ENCODE measurements at regions not wholly inside any gene's neighbourhood (a gene's known extent, or its start where the extent isn't known, plus 50 kb on each side); places are given as distances from the start of the nearest gene placed in this dataset.

DNA sequence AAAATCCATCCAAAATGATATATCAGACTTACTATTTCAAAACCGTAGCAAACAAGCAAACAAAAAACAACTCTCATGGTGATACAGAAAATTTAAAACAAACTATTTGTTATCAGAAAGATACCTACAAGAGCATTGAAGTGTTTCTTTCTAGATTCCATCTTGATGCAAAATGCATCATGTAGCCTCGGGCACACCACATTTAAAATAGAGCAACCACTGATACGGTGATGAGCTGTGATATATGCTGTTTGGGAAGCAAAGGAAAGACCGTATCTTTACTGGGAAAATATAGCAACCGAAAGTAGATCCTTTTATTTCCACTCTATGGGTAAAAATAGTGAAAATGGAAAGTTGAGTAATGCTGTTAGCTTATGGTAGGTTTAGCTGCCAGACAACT lies 892.0 kb downstream of the GATA3 start:
- no peak for DNase-seq

DNA sequence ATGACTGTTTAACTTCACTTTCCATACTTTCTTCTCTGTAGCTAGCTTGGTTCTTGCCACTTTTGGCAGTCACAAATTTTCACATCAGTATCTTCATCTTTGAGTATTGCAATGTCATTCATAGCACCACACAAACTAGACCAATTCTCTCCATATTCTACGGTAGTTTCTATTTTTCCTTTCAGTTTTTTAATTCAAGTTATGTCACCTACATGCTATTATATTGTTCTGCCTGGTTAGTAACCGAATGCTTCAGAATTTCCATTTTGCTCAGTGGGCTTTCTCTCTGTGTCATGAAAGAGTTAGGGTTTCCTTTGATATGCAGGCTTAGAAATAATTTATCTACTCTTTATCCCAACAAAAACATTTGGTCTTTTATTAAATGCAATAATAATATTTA lies 896.5 kb downstream of the GATA3 start:
- DNase-seq: no peak

DNA sequence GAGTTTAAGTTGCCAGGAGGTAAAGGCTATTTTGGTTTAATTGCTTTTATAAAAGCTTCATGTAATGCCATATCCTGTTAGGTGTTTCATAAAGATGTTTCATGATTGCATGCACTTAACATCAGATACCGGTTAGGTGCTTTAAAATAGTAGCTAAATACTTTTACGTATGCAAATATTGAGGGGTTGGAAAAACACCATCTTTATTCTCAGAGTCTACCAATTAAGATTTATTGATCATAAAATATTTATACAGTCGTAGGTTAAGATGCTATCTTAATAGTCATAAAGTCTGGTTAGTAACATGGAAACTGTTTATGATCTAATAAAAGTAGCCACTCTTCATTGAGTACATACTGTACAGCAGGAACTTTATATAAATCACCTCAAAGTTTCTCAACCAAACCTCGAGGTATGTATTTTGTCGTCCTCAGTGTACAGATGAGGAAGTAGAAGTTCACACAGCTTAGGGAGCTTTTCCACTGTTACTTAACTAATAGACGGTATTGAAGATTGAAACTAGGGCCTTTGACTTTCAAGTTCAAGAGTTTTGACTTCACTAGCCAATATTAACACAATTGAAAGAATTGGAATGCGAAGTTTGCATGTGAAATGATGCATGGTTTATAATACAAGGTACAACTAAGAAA lies 897.1 kb downstream of the GATA3 start:
- no peak for DNase-seq

DNA sequence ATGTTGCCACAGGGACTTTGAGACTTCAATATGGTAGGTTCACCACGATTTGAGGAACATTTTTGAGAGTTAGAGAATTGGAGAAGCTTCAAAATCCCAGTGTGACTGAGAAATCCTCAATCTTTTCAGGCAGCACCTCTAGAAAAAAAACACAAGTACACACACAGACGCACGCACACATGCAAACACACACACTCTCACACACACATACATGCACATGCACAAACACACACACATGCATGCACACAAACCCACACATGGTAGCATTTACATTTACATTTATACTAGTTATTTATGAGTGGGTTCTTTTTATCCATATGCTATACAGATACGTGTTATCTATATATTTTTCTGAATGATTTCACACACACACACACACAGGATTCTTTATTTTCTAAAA lies 901.9 kb downstream of the GATA3 start:
- no peak for DNase-seq

DNA sequence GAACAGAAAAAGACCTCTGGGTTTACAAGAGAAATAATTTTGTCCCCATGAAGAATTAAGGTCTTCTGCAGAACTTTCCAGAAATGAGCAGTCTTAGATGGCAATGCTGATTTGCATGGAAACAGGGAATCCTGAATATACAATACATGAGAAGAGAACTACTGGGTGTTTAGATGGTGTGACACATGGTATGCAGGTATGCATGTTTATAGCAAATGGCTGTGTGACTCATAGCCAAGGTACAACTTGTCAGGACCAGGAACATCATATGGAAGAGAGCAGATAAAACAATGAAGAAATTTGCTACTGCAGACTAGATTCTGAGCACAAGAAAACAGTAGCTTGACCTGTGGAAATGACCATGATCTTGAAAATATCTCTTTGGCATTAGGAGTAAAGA lies 907.8 kb downstream of the GATA3 start:
- no peak for DNase-seq

DNA sequence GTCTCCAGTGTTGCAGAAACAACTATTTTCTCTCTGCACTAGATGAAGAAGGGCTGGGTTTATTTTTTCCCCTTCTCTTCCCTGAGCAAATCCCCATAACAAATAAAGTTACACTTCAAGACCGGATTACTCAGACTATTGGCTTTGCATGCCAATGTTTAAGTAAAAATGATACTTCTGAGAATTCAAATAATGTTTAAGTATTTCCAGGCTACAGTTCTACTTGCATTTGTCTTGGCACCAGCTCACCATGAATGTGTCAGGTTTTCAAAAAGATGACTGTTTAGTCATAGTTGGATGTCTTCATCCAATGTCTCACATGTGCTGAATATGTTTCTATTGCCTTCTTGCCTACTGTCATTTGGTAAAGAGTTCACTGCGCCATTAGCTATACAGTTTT lies 912.6 kb downstream of the GATA3 start:
- no peak for DNase-seq

DNA sequence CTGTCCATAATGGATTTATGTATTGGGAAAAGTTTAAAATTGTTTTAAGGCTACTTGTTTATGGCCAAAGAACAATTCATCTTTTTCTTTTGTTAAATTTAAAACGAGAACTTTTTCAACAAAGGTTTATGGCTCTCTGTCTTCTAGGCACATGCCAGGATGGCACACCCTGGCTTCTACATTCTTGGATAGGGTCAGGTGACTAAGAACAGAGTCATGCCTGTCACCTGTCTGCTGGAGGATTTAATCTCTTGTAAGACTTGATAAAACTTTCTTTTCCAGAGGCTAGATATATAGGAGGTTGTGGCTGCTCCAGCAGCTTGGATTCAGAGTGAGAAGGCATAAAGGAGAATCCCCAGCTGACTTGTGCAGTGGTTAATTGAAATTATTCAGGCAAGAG lies 915.4 kb downstream of the GATA3 start:
- no peak for DNase-seq

DNA sequence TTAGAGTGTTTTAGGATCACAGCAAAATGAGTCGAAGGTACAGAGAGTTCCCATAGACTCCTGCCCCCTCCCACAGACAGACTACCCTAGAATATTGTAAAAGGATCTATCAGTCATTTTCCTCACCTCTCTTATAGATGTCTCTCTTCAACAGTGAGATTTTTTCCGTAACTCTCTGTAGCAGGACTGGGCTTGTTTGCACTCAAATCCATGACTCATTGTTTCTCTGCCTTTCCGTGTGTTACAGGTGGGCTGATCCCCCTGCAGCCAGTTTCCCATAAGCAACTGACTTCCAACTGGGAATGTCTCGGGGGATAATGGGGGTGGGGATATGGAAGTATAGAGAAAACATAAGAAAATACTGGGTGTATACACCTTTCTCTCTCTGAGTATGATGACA lies 921.0 kb downstream of the GATA3 start:
- DNase-seq: no peak

DNA sequence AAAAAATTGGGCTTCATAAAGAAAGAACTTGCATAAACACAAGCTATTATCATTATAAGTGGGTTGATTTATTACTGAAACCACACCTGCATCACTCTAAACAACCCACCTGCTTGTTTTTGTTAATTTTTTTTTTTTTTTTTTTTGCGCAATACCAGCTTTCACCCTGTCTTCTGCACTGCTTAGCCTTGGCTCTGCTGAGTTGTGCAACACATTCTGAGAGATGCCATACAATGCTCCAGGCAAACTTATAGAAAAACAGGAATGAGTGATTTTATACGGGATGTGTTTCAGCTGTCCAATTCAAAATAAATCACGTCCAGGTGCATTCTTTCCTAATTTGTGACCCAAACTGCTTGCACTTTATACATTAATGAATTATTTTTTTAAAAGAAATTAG lies 923.6 kb downstream of the GATA3 start:
- DNase-seq: no peak

DNA sequence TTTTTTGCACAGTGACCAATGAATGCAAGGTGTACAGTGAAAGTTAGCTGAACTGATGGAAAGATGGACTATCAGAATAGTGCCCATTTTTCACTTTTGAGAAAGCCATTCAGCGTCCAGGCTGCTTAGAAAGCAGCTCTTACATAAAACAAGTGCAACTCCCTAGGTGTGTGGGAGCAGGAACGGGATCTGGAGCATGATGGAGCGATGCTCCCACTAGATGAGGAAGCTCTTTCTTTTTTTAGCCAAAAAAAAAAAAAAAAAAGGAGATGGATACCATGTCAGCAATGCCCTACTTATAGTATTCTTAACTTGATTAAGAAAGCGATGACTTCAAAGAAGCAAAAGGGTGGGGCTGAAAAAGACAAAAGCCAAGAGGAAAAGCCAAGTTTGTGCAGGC lies 925.5 kb downstream of the GATA3 start:
- DNase-seq: no peak

DNA sequence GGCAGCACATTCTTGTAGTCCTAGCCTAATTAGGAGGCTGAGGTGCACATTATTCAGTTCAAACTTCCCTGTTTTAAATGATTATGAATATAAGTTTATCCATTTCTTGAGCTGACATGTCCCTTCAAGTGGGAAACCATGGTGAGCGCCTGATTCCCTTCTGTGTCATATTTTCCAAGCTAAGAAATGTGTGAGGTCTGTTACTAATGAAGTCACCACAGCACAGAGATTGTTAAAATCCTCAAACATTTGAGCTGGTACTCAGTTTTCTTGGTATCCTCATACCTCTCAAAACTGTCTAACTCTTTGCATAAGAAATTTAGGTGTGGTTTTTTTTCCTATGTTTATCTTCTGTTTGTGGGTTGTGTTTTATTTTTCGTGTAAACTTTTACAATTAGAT lies 926.8 kb downstream of the GATA3 start:
- DNase-seq: no peak

DNA sequence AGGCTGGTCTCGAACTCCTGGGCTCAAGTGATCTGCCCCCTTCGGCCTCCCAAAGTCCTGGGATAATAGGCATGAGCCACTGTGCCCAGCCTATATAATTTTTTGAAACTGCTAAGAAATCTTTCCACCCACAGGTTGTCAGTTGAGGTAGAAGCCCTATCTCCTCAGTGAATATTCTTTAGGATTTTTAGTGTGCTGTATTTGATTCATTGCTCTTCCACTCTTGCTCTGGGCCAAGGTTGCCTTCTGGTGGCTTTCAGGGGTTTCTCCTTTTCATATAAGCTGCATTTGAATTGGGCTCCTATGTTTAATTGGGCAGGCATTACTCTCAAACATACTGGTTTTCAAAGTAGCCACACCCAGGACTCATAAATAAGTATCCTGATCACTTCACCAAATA lies 931.2 kb downstream of the GATA3 start:
- no peak for DNase-seq

DNA sequence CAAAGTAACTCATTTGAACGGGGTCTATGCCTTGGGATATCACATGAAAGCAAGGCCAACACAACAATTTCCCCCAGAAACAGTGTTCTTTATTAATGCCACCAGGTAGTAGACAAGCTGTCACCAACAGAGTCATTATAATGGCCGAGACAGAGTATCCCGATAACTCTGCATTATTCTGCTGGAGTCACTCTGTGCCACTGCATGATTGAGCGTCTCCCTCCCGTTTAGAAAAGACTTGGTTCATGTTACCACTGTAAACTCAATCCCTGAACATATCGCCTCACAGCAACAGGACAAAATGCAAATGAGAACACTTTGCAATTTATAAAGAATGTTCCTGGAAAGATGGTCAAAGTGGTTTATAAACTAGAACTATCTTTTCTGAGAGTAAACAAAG lies 932.5 kb downstream of the GATA3 start:
- DNase-seq: no peak

DNA sequence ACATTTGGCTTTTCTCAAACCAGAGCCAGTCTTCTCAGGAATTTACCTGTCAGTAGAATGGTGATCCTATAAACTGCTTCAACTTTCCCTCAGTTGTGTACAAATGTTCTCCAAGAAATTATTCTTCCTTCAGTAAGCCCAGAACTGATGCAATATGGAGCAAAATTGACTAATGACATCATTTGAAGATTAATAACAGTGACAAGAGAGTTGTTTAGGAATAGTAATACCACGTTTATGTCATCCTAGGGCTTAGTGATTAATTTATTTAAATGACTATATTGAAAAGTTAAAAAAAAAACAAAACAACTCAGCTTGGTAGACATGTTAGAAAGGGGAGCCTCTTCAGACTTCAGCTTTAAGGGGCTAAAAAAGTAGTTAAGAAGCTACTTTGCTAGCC lies 933.2 kb downstream of the GATA3 start:
- DNase-seq: no peak

DNA sequence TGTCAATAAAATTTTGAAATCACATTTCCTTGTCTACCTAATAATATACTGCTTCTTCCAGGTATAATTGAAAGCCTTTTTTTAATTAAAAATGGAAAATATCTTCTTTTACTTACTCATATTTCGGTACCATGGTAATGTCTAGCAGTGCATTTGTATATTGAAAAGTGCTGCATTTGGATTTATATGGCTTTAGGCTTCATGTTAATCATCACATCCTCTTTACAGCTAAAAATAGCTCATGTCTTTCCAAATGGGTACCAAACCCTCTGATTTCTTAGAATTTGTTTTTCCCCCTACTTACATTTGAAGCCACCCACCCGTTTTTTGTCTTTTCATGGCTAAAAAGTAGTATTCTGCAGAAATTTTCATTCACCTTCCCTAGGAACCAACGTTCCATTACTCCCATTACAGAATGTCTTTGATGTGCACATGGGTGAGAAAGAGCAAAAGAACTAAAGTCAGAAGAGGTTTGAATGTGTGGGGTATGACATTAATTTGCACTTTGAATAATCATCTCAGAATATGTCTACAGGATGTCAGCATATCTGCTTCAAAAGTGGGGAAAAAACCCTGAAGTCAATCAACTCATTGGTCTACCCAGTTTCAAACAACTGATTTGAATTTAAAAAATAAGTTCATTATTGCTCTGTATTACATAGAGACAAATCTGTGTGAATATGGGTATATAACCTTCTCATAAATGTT lies 935.9 kb downstream of the GATA3 start:
- DNase-seq: no peak

DNA sequence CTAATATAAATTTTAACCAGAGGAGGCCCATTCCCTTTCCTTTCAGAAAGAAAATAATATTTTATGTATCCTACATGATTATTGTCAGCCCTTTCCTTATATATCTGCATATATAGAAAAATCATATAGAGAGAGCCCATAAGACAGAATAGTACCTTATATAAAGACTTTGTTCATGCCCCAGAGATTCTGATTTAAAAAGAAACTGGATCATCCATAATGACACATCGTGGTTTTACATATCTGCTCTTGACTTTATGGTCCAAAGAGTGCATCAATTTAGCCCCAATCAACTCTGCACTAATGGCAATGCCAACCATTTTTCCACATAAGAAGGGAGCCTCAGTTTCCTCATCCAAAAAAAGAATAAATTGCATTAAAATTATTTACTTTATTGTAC lies 937.5 kb downstream of the GATA3 start:
- DNase-seq: no peak

DNA sequence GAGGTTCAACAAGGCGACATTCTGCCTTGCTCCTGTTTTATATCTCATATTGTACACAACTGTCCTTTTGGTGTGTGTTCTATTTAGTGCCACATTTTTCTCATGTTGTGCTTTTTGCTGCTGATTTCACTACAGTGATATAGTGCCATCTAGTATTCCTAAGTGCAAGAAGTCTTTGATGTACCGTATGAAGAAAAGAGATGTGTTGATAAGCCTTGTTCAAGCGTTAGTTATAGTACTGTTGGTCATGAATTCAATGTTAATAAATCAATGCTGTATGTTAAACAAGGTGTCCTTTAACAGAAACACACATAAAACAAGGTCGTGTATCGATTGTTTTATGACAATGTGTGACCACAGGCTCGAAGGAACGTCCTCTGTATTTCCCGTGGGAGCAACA lies 939.4 kb downstream of the GATA3 start:
- DNase-seq: no peak

DNA sequence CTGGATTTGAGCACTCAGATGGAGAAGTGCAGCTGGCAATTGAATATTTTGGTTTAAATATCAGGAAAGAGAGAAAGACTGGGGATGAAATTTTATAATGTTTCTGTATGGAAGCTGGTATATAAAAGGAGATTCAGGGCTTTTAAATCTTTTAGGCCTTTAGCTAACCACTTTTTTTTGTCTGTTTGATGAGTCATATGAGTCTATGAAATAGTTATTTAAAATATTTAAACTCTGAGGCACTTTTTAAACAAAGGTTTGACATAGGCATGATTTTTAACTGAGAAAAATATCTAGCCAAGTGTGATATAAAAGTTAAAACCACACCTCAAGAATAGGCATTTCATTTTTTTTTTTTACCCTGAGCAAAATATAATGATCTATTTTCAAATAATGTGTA lies 944.3 kb downstream of the GATA3 start:
- no peak for DNase-seq

DNA sequence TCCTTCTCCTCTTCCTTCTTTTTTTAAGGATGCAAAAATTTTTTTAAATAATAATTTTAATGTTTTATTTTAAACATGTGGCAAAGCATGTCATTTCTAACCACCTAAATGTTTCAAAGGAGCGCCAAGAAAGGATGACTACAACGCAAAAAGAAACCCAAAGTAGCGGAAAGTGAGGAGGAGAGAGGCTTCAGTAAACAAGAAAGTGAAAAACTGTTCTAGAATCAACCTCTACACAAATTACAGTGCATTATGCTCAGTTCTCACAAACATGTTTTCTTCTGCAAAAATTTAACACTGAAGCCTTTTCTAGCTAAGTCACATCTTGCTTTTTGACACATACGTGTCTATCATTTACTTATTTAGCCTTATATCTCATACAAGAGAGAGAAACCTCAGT lies 948.6 kb downstream of the GATA3 start:
- DNase-seq: no peak

DNA sequence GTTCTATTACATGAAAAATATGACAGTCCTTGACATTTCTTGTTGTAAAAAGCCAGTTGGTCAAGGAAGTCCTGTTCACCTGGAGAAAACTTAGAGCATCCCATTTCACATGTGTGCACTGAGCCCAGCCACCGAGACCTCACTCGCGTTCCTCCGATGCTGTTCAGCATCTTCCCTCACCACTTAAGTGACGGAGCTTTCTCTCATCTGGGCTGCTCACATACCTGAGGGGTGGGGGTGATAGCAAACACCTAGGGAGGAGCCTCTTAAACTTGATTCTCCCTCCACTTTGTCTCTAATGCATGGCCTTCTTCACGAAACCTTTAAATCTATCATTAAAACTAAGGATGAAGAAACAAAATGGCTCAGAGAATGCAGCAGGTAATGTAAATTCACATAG lies 950.2 kb downstream of the GATA3 start:
- no peak for DNase-seq

DNA sequence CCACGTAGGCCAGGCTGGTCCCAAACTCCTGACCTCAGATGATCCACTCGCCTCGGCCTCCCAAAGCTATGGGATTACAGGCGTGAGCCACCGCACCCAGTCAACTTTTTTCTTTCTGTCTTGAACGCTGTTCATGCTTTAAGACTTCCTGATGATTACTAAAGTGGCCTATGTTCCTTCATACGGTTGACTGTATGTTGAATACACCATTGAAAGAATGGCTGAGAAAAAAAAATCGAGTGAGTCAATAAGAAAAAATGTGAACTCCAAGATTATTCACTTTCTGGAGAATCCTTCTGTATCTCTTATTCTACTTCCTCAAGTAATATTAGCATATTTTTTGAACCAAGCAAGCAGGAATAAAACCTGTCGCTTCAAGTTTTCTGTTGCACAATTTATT lies 955.0 kb downstream of the GATA3 start:
- DNase-seq: no peak

DNA sequence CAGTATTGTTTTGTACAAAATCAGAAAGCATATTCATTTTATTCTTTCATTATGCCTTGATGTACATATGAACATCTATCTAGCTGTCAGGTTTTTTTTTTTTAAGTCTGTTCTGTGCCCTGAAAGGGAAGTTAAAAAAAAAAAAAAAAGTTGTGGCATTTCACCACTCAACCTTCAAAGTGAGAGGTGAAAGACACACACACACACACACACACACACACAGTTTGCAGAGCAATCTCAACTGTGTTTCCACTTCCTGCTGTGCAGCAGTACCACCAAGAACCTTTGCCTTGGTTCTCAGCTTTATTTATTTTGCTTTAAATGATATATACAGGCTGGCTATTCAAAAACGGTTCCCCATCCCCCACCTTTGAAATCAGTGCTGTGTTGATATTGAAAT lies 955.6 kb downstream of the GATA3 start:
- DNase-seq: no peak

DNA sequence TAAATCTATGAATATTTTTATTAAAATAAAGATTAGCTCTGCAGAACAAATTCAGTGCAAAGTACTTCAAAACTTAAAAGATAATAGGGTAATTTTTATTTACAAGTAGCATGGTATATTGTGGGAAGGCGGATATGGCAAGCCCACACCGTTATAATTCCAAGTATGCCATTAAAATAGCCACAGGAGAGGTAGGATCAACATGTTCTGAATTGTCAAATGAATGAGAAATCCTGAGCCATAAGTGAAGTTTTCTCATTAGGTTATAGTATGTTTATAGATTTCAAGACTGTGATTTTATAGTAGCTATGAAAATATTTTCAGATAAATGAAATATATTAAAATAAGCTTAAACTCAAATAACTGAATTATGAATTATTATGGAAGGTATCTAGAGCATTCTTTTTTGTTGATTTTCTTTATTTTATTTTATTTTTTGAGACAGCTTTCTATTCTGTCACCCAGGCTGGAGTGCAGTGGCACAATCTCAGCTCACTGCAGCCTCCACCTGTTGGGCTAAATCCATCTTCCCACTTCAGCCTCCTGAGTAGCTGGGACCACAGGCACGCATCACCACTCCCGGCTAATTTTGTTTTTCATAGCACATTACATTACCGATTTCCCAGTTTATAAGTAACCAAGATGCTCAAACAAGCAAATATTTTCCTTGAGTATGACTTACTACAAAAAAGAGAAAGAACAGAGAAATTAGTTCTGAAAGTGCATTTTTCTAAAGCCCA lies 956.6 kb downstream of the GATA3 start:
- DNase-seq: no peak

DNA sequence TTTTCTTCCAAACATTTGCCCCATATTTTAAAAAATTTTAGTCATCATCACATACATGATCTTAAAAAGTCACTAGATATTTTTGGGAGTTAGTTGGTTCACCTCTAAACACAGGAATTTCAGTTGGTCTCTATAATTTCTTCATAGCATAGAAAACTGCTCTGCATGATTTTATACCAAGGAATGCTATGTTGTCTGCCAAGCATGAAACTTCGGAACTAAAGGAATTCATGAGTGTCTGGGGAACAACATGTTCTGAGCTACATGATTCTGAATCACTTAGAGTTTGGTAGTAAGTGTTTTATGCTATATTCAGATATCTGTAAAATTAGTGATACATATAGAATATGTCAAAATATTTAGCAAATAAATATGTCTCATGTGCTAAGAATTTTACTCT lies 957.8 kb downstream of the GATA3 start:
- no peak for DNase-seq

DNA sequence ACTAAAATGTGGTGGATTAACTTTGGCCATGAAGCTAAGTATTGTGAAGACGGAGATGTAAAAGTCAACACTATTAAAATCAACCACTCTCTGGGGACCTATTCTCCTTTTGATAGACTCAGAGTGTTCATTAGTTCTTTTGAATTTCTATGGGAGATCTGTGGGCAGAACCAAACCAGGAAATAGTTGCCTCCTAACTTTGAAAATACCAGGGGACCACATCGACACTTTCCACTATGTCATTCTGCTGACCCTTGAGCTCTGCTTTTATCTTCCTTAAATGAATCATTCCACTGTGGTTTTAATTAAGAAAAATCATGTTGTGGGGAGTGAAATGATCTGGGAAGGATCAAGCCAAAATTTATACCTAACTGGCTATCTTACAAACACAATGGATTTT lies 960.5 kb downstream of the GATA3 start:
- no peak for DNase-seq
